ENCODE measurements at regions not wholly inside any gene's neighbourhood (a gene's known extent, or its start where the extent isn't known, plus 50 kb on each side); places are given as distances from the start of the nearest gene placed in this dataset.

- no peak for DNase-seq (ENCODE audit: extremely low spot score, unreplicated experiment)
- no peaks in the 10 kb centered on the region for H3K36me3 Mint-ChIP-seq (ENCODE audit: unreplicated experiment)
- no peaks in the 10 kb centered on the region for H3K4me1 Mint-ChIP-seq (ENCODE audit: unreplicated experiment)
- no peaks in the 10 kb centered on the region for H3K27me3 Mint-ChIP-seq (ENCODE audit: unreplicated experiment)
- no peak overlapping the region for H3K27ac Mint-ChIP-seq (ENCODE audit: unreplicated experiment)
- TF ChIP-seq, protein P1, sequence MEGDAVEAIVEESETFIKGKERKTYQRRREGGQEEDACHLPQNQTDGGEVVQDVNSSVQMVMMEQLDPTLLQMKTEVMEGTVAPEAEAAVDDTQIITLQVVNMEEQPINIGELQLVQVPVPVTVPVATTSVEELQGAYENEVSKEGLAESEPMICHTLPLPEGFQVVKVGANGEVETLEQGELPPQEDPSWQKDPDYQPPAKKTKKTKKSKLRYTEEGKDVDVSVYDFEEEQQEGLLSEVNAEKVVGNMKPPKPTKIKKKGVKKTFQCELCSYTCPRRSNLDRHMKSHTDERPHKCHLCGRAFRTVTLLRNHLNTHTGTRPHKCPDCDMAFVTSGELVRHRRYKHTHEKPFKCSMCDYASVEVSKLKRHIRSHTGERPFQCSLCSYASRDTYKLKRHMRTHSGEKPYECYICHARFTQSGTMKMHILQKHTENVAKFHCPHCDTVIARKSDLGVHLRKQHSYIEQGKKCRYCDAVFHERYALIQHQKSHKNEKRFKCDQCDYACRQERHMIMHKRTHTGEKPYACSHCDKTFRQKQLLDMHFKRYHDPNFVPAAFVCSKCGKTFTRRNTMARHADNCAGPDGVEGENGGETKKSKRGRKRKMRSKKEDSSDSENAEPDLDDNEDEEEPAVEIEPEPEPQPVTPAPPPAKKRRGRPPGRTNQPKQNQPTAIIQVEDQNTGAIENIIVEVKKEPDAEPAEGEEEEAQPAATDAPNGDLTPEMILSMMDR (IDR thresholded peaks at IDR 0.05), result no peak
- peaks cover 19% of the 10 kb centered on the region for H3K9me3 Mint-ChIP-seq (ENCODE audit: unreplicated experiment)
- no peak overlapping the region for H3K4me3 Mint-ChIP-seq (ENCODE audit: unreplicated experiment)
Measured at GRCh38 chr16:49026566-49027181, 255.0 kb downstream of the CBLN1 start.

DNA sequence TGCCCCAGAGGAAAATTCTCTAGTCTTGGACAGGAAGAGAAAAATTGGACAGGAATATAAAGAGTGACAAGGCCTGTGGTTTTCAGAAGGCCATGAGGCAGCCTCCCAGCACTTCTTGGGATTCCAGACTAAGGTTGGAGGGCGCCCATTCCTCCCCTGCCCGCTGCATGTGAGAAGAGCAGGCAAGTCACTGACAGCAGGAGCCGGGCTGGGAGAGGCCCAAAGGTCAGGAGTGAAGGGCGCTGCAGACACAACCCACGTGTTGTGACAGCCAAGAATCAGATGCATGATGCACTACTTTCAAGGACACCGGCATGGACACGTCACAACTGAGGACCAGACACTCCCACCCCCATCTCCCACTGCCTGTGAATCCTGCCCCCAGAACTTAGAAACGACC, 256.7 kb downstream of the CBLN1 start:
- TF ChIP-seq, protein P1 (IDR thresholded peaks at IDR 0.05), result no peak
- no peak overlapping the region for H3K27ac Mint-ChIP-seq (ENCODE audit: unreplicated experiment)
- H3K36me3 Mint-ChIP-seq (ENCODE audit: unreplicated experiment), result no peaks in the 10 kb centered on the region
- DNase-seq (ENCODE audit: extremely low spot score, unreplicated experiment), result no peak
- no peaks in the 10 kb centered on the region for H3K4me1 Mint-ChIP-seq (ENCODE audit: unreplicated experiment)
- H3K27me3 Mint-ChIP-seq (ENCODE audit: unreplicated experiment), result no peaks in the 10 kb centered on the region
- peaks cover 19% of the 10 kb centered on the region for H3K9me3 Mint-ChIP-seq (ENCODE audit: unreplicated experiment)
- no peak overlapping the region for H3K4me3 Mint-ChIP-seq (ENCODE audit: unreplicated experiment)

GRCh38 chr16:49024016-49024415, 257.6 kb downstream of the CBLN1 start:
- Mint-ChIP-seq H3K27ac (ENCODE audit: unreplicated experiment) (no peak overlapping the region), H3K9me3 (ENCODE audit: unreplicated experiment) (peaks cover 19% of the 10 kb centered on the region), H3K27me3 (ENCODE audit: unreplicated experiment) (no peaks in the 10 kb centered on the region), H3K36me3 (ENCODE audit: unreplicated experiment) (no peaks in the 10 kb centered on the region), H3K4me3 (ENCODE audit: unreplicated experiment) (no peak overlapping the region), H3K4me1 (ENCODE audit: unreplicated experiment) (no peaks in the 10 kb centered on the region)
- TF ChIP-seq, protein P1 (IDR thresholded peaks at IDR 0.05), result no peak
- DNase-seq (ENCODE audit: extremely low spot score, unreplicated experiment), result no peak

DNA sequence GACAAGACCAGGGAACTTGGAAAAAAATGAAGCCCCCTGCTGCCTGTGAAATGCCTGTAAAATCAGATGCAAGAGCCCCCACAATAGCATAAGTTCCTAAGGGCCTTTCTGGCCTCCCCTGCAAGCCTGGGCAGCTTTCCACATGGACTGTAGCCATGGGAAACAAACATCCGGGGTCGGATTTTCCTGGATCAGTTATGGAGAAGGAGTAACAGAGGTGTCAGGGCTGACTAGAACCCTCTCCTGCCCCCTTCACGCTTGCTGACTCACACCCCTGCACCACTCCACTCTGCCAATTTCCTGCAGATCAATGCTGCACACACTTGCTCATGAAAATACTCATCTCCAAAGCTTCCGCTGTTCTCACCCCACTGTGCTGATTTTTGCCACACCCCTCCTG, 258.6 kb downstream of the CBLN1 start:
- Mint-ChIP-seq H3K4me1 (ENCODE audit: unreplicated experiment) (no peaks in the 10 kb centered on the region), H3K4me3 (ENCODE audit: unreplicated experiment) (no peak overlapping the region), H3K27ac (ENCODE audit: unreplicated experiment) (no peak overlapping the region), H3K9me3 (ENCODE audit: unreplicated experiment) (peaks cover 19% of the 10 kb centered on the region), H3K27me3 (ENCODE audit: unreplicated experiment) (no peaks in the 10 kb centered on the region), H3K36me3 (ENCODE audit: unreplicated experiment) (no peaks in the 10 kb centered on the region)
- TF ChIP-seq, protein P1 (IDR thresholded peaks at IDR 0.05), result no peak
- no peak for DNase-seq (ENCODE audit: extremely low spot score, unreplicated experiment)

GRCh38 chr16:49022351-49022963, 259.2 kb downstream of the CBLN1 start:
- Mint-ChIP-seq H3K4me1 (ENCODE audit: unreplicated experiment) (no peaks in the 10 kb centered on the region), H3K27ac (ENCODE audit: unreplicated experiment) (no peak overlapping the region), H3K27me3 (ENCODE audit: unreplicated experiment) (no peaks in the 10 kb centered on the region), H3K36me3 (ENCODE audit: unreplicated experiment) (no peaks in the 10 kb centered on the region), H3K9me3 (ENCODE audit: unreplicated experiment) (peaks cover 19% of the 10 kb centered on the region), H3K4me3 (ENCODE audit: unreplicated experiment) (no peak overlapping the region)
- DNase-seq (ENCODE audit: extremely low spot score, unreplicated experiment), result no peak
- TF ChIP-seq, protein P1 (IDR thresholded peaks at IDR 0.05), result no peak

All from osteocyte (in vitro differentiated cells).